A549 (cell line): ENCODE measurements at regions not wholly inside any gene's neighbourhood (a gene's known extent, or its start where the extent isn't known, plus 50 kb on each side); places are given as distances from the start of the nearest gene placed in this dataset.

Experiments used
- BCL3 ChIP-seq: fragments of >200 bp; sonication (Bioruptor Twin); formaldehyde crosslinking; IDR thresholded peaks from 3 replicates; pipeline ENCODE4 v1.6.1; 2016
- CHD2 ChIP-seq: fragments of 150-350 bp; IDR thresholded peaks from 2 replicates; pipeline ENCODE4 v1.6.1; 2014; ENCODE audit warnings: low read length; ENCODE audit not compliant: partially characterized antibody
- CHD4 ChIP-seq: fragments of 200-600 bp; sonication (generic); IDR thresholded peaks from 2 replicates; pipeline ENCODE4 v1.6.1; 2016; ENCODE audit warnings: antibody characterized with exemption, mild to moderate bottlenecking, borderline replicate concordance
- ESRRA ChIP-seq: fragments of 150-350 bp; IDR thresholded peaks from 2 replicates; pipeline ENCODE4 v1.6.1; 2014; ENCODE audit warnings: mild to moderate bottlenecking, low read length, borderline replicate concordance
- GATA3 ChIP-seq: IDR thresholded peaks from 2 replicates; pipeline ENCODE4 v1.6.1; 2012; ENCODE audit warnings: borderline replicate concordance
- MAX ChIP-seq: IDR thresholded peaks from 2 replicates; pipeline ENCODE4 v1.6.1; 2012
- MYC ChIP-seq: IDR thresholded peaks from 2 replicates; pipeline ENCODE4 v1.6.1; 2012; ENCODE audit warnings: mild to moderate bottlenecking, inconsistent platforms, low read length, improper control_type of control experiment, borderline replicate concordance
- NR3C1 ChIP-seq: fragments of >200 bp; sonication (Bioruptor Twin); formaldehyde crosslinking; IDR thresholded peaks from 3 replicates; pipeline ENCODE4 v1.6.1; 2017
- SMC3 ChIP-seq: fragments of >200 bp; sonication (Bioruptor Twin); formaldehyde crosslinking; IDR thresholded peaks from 3 replicates; pipeline ENCODE4 v1.6.1; 2018; ENCODE audit warnings: inconsistent platforms
- USF2 ChIP-seq: fragments of 450-650 bp; IDR thresholded peaks from 2 replicates; pipeline ENCODE4 v1.6.1; 2014; ENCODE audit warnings: antibody characterized with exemption
- ZNF302 ChIP-seq: fragments of 250-450 bp; sonication (Bioruptor Pico); IDR thresholded peaks from 2 replicates; pipeline ENCODE4 v1.9.0; 2021; ENCODE audit warnings: inconsistent platforms, mild to moderate bottlenecking, moderate library complexity
- TF ChIP-seq, protein P1 (sequence below): fragments of >200 bp; sonication (Bioruptor Twin); formaldehyde crosslinking; IDR thresholded peaks from 3 replicates; pipeline ENCODE4 v1.5.1; 2016

- TF ChIP-seq GATA3 (no peak), USF2 (no peak), ESRRA (no peak), MYC (no peak), CHD4 (no peak), ZNF302 (CRISPR knock-in tag) (no peak), SMC3 (no peak), NR3C1 (no peak), MAX (no peak), BCL3 (no peak), CHD2 (no peak)
- TF ChIP-seq, protein P1, sequence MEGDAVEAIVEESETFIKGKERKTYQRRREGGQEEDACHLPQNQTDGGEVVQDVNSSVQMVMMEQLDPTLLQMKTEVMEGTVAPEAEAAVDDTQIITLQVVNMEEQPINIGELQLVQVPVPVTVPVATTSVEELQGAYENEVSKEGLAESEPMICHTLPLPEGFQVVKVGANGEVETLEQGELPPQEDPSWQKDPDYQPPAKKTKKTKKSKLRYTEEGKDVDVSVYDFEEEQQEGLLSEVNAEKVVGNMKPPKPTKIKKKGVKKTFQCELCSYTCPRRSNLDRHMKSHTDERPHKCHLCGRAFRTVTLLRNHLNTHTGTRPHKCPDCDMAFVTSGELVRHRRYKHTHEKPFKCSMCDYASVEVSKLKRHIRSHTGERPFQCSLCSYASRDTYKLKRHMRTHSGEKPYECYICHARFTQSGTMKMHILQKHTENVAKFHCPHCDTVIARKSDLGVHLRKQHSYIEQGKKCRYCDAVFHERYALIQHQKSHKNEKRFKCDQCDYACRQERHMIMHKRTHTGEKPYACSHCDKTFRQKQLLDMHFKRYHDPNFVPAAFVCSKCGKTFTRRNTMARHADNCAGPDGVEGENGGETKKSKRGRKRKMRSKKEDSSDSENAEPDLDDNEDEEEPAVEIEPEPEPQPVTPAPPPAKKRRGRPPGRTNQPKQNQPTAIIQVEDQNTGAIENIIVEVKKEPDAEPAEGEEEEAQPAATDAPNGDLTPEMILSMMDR, result no peak
These were observed 339.1 kb upstream of the SLC10A2 start for GRCh38 chr13:103405297-103405696.
